LNCAP (cell line): ENCODE measurements at regions not wholly inside any gene's neighbourhood (a gene's known extent, or its start where the extent isn't known, plus 50 kb on each side); places are given as distances from the start of the nearest gene placed in this dataset.

Experiments
- CTCF ChIP-seq: fragments of 450-650 bp; IDR thresholded peaks from 2 replicates; pipeline ENCODE4 v1.5.1; 2017; ENCODE audit warnings: mild to moderate bottlenecking

GRCh38 chr6:169982461-169983386 is 231.3 kb downstream of the ERMARD start:
- TF ChIP-seq CTCF: no peak

- TF ChIP-seq CTCF: no peak
Measured at GRCh38 chr6:169981969-169982368, 230.5 kb downstream of the ERMARD start.

- TF ChIP-seq CTCF: no peak
Measured at GRCh38 chr6:169981568-169981967, 230.1 kb downstream of the ERMARD start.

- no peak for TF ChIP-seq CTCF
Measured at GRCh38 chr6:169980826-169981450, 229.5 kb downstream of the ERMARD start.

GRCh38 chr6:169979873-169980432 is 228.5 kb downstream of the ERMARD start:
- TF ChIP-seq CTCF: no peak

- TF ChIP-seq CTCF: no peak
Measured at GRCh38 chr6:169978615-169979161, 227.3 kb downstream of the ERMARD start.

- no peak for TF ChIP-seq CTCF
Measured at GRCh38 chr6:169977434-169978265, 226.2 kb downstream of the ERMARD start.
